Occipital lobe (tissue), 1 donor: ENCODE measurements at regions not wholly inside any gene's neighbourhood (a gene's known extent, or its start where the extent isn't known, plus 50 kb on each side); places are given as distances from the start of the nearest gene placed in this dataset.
A peak's percentile ranks its signal among the peaks of the same experiment; 100 is the strongest.

ENCODE experiments used
- DNase-seq: peaks from one replicate; lab custom pipeline; 2025; lab: John Stamatoyannopoulos, UW

- DNase-seq = no peak
Observed at GRCh38 chr5:15209053-15209762, 290.8 kb upstream of the FBXL7 start.

GRCh38 chr5:15206133-15206532 is 293.8 kb upstream of the FBXL7 start:
- DNase-seq = no peak

- DNase-seq = no peak
Observed at GRCh38 chr5:15203376-15203775, 296.6 kb upstream of the FBXL7 start.

GRCh38 chr5:15191012-15191411 is 309.0 kb upstream of the FBXL7 start:
- DNase-seq = no peak

GRCh38 chr5:15183520-15183919 is 311.9 kb upstream of the ANKH start:
- no peak for DNase-seq

- DNase-seq = no peak
Observed at GRCh38 chr5:15170173-15170572, 298.6 kb upstream of the ANKH start.

GRCh38 chr5:15168358-15168757 is 296.8 kb upstream of the ANKH start:
- DNase-seq = no peak

GRCh38 chr5:15160091-15160490 is 288.5 kb upstream of the ANKH start:
- DNase-seq = no peak

- DNase-seq = no peak
Observed at GRCh38 chr5:15159606-15160005, 288.0 kb upstream of the ANKH start.

- no peak for DNase-seq
Observed at GRCh38 chr5:15142458-15142857, 270.9 kb upstream of the ANKH start.

- no peak for DNase-seq
Observed at GRCh38 chr5:15137414-15137813, 265.8 kb upstream of the ANKH start.

- no peak for DNase-seq
Observed at GRCh38 chr5:15135661-15136060, 264.1 kb upstream of the ANKH start.

GRCh38 chr5:15133456-15133965 is 261.9 kb upstream of the ANKH start:
- no peak for DNase-seq

GRCh38 chr5:15132816-15133405 is 261.3 kb upstream of the ANKH start:
- DNase-seq = no peak

GRCh38 chr5:15131909-15132308 is 260.3 kb upstream of the ANKH start:
- no peak for DNase-seq

GRCh38 chr5:15124871-15125568 is 253.4 kb upstream of the ANKH start:
- no peak for DNase-seq

- DNase-seq = no peak
Observed at GRCh38 chr5:15124461-15124860, 252.9 kb upstream of the ANKH start.

- no peak for DNase-seq
Observed at GRCh38 chr5:15117688-15118087, 246.1 kb upstream of the ANKH start.

GRCh38 chr5:15116996-15117395 is 245.4 kb upstream of the ANKH start:
- no peak for DNase-seq

GRCh38 chr5:15106530-15107283 is 235.1 kb upstream of the ANKH start:
- DNase-seq = no peak

GRCh38 chr5:15105799-15106393 is 234.3 kb upstream of the ANKH start:
- peak; percentile 2 for DNase-seq

- DNase-seq = no peak
Observed at GRCh38 chr5:15103864-15104263, 232.3 kb upstream of the ANKH start.
